ENCODE measurements at regions not wholly inside any gene's neighbourhood (a gene's known extent, or its start where the extent isn't known, plus 50 kb on each side); places are given as distances from the start of the nearest gene placed in this dataset.
A peak's percentile ranks its signal among the peaks of the same experiment; 100 is the strongest.
"Not testable (repeated sequence)": the region's sequence is repeated elsewhere in the genome, so short reads cannot be mapped to it uniquely, and the experiment has no call there.

DNA sequence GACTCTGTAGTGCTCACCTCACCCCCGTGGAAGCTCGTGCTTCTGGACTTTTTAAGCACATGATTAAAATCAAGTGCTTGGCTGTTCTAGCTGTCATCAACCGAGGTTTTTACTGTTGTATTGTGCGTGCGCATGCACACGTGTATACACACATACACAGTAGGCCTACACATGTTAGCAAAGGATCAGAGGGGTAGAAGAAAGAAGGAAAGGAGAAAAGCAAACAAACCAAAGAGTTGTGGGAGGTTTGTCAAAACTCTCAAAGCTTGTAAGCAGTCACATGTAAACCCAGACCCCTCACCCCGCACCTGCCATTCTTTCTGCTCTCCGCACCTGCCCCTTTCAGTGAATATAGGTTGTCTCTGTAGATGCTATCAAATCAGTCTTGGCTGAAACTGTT is 311.8 kb downstream of the HS3ST1 start:
- no peak for DNase-seq

DNA sequence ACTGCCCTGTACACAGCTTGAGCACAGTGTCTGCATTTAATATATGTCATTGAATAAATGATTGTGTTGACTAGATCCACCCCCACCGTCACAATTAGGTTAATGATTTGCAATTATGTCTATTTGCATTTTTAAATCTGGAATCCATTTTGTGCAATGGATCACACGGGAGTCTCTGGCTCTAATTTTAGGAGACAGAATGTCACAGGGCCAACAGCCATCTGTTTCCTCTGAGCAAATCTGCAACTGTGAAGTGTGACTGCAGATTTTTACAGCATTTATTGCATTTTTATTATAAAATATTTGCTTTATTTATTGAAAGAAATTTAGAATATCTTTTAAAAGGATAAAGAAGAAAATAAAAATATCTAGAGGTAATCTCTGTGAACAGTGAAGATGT is 316.8 kb downstream of the HS3ST1 start:
- DNase-seq = no peak

- DNase-seq = no peak
Observed at GRCh38 chr4:11111370-11111769, 317.3 kb downstream of the HS3ST1 start.

DNA sequence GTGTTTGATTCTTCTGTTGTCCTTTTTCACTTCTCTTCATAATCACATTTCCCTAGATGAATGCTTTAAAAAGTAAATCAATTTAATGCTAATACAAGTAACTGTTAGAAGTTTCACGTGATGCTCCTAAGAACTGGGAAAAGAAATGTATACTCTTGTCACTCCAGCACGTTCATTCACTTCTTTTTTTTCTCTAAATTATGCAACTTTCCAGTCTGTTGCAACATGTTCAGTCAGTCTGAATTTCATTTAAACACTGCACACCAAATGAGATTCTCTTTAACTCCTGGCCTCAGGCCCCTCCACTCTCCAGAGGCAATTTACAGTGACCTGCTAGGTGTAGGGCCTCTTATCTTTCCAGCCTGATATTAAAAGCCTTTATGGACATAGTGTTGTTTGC is 321.9 kb downstream of the HS3ST1 start:
- DNase-seq = no peak

DNA sequence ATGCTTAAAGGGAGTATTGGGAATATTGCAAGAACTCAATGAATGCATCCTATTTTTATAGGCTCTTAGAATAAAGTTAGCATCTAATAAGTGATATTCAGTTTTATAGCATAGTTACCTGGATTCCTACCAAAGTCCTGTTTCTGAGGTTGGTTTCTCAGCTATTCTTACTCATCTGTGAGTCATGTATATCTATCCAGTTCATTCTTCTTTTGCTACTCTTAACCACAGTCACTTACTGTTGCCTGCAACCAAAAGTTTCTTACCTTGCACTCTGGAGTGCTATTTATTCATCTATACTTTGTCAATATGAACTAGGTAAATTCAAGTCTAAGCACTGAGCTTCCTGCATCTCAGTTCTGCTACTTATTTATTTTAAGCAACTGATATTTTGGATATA is 322.5 kb downstream of the HS3ST1 start:
- DNase-seq = no peak

DNA sequence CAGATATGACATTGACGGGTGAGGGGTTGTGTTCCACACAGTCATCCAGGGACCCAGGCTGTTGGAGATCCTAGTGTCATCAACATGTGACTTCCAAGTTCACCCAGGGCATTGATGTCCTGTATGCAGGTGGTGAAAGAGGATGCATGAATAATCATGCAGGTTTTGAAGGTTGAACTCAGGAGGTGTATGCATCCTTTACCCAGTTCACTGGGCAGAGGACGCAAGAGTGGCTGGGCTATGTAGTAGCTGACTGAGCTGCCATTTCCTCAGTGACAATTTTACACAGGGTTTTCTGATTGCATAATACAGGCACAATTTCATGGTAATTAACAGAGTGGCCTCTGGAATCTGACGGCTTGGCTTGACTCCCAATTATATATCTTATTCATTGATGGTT is 323.0 kb downstream of the HS3ST1 start:
- no peak for DNase-seq

DNA sequence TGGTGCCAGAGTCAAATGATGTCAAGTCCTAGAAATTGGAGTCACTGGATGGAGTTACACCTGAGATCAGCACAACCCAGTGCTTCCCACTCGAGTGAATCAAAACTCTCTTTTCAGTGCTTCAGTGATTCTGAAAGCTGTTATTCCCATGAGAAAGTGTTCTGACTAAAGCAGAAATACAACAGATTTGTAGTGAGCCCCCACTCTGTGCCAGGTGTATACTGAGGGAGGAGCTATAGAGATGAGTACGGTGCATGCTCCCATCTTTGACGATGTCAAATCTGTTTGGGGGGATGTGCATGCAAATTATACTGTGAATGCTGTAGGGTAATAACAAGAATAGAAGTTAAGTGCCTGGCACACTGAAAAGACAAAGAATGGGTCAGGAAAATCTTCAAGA is 330.2 kb downstream of the HS3ST1 start:
- DNase-seq = no peak

DNA sequence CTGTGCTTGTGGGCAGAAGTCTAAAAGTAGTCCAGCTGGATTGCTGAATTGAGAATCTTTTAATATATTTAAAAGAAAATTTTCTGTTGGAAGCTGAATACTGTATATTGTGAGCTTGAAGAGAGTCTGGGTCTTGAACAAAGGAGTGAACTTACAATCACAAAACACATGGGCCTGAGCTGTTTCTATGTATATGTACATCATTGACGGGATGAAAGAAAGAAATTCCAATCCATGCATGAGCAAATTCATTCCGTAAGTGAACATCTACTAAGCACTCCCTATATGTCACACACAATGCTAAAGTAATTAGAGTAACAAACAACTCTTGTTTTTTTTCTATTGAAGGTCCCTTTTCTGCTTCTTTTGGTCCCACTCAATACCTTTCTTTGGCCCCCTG is 331.0 kb downstream of the HS3ST1 start:
- DNase-seq = no peak

DNA sequence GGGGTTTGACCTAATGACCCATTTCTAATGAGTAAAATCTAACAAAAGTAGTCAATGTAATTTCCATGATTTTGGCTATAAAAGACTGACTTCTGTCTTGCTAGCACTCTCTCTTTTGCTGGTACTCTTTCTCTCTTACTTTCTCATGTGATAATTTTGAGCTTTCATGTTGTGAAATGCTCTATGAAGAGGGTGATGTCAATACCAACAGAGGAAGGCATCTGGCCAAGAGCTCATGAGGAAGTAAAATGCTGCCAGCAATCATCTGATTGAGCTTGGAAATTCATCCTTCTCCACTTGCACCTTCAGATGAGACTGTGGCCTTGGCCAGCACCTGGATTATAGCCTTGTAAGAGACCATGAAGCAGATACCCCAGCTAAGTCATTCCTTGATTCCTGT is 347.7 kb downstream of the HS3ST1 start:
- DNase-seq = no peak

- DNase-seq = no peak
Observed at GRCh38 chr4:11079171-11079570, 349.5 kb downstream of the HS3ST1 start.

- no peak for DNase-seq
Observed at GRCh38 chr4:11074581-11075241, 354.0 kb downstream of the HS3ST1 start.

GRCh38 chr4:11073621-11074051 is 355.1 kb downstream of the HS3ST1 start:
- DNase-seq = peak; percentile 56

- DNase-seq = no peak
Observed at GRCh38 chr4:11072999-11073398, 355.7 kb downstream of the HS3ST1 start.

GRCh38 chr4:11072463-11072862 is 356.2 kb downstream of the HS3ST1 start:
- no peak for DNase-seq

DNA sequence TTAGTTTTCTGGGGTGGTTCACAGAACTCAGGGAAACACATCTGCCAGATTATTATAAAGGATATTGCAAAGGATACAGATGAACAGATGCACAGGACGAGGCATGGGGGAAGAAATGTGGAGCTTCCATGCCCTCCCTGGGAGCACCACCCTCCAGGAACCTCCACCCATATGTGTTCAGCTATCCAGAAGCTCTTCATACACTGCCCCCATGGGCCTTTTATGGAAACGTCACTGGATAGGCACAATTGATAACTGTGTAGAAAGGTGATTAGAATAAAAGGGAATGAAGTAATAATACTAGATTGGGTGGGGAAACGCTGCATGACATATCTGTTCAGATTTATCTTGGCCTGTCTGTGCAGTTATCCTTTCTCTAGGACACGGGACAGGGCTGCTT is 357.9 kb downstream of the HS3ST1 start:
- no peak for DNase-seq

GRCh38 chr4:11069581-11070211 is 359.0 kb downstream of the HS3ST1 start:
- DNase-seq = no peak

- no peak for DNase-seq
Observed at GRCh38 chr4:11069083-11069482, 359.6 kb downstream of the HS3ST1 start.

DNA sequence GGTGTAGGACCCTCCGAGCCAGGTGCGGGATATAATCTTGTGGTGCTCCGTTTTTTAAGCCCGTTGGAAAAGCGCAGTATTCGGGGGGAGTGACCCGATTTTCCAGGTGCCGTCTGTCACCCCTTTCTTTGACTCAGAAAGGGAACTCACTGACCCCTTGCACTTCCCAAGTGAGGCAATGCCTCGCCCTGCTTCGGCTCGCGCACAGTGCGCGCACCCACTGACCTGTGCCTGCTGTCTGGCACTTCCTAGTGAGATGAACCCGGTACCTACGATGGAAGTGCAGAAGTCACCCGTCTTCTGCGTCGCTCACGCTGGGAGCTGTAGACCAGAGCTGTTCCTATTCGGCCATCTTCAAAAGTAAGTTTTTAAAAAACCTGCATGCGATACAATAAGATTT is 362.1 kb downstream of the HS3ST1 start:
- peak; percentile 55 for DNase-seq

GRCh38 chr4:11060637-11061036 is 368.1 kb downstream of the HS3ST1 start:
- DNase-seq = not testable (repeated sequence)

DNA sequence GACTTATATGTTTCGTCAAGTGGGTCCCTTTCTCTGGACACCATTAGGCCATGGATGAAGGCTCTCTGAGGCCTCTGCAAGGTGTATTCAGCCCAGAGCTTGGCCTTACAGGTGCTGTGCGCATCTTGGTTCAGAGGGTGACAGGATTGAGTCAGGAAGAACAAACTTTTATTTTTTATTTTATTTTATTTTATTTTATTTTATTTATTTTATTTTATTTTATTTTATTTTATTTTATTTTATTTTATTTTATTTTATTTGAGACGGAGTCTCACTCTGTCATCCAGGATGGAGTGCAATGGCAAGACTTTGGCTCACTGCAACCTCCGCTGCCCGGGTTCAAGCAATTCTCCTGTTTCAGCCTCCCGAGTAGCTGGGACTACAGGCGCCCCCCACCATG is 370.4 kb upstream of the CLNK start:
- DNase-seq = not testable (repeated sequence)

DNA sequence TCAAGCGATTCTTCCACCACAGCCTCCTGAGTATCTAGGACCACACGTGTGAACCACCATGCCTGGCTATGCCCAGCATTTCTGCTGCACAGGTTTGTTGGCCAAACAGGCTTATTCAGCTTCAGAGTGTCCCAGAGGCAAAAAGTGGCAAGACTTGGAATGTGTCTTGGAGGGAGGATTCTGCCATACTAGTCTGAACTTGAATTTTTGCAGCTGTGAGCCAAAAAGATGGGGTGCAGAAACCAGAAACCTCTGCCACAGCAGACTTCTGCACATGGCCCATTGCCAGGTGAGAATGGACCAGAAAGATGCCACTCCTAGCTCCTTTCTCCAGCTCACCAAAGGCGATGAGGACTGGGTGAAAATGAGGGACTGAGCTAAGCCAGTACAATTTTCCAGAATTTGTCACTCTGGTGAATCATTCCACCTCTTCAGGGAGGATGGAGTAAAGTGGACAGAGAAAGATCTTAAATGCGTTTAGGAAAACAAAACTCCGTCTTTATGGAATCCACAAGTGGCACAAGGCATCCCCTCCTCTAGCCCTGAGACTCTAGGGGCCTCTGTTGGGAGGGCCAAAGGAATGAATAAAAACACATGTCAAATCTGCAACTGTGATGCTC is 369.1 kb upstream of the CLNK start:
- DNase-seq = no peak

DNA sequence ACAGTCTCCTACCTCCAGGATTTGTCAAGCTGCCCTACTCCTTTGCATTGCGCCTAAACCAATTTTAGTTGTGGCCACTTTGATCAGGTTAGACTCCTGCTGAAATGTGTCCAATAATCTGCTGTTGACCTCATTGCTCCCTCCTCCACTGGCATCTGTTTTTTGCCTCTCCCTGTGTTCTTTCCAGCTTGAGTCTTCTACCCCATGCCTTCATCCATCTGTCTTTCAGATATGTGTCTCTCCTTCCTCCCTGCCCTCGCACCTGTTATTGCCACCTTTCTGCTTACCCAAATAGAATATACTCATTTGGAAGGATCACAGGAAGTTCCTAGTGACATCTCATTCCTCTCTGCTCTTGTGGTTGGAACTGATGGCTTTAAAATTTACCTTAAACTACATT is 366.6 kb upstream of the CLNK start:
- no peak for DNase-seq

DNA sequence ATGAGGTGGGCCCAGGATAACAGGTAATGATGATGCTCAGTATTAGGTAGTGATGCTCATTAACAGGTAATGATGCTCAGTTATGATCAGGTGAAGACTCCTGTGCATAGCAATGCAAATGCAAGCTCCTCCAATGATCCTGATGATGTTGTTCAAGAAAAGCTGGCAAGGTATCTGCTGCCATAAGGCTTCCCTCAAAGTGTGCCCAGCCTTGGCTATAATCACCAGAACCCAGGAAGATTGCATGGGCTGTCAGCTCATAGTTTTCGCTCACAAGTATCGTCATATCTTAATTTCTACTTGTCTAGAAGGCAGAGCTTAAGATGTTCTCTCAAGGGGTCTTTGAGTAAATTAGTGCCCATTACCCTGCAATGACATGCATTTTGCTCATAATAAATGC is 366.2 kb upstream of the CLNK start:
- no peak for DNase-seq

- DNase-seq = no peak
Observed at GRCh38 chr4:11049001-11049400, 364.4 kb upstream of the CLNK start.

DNA sequence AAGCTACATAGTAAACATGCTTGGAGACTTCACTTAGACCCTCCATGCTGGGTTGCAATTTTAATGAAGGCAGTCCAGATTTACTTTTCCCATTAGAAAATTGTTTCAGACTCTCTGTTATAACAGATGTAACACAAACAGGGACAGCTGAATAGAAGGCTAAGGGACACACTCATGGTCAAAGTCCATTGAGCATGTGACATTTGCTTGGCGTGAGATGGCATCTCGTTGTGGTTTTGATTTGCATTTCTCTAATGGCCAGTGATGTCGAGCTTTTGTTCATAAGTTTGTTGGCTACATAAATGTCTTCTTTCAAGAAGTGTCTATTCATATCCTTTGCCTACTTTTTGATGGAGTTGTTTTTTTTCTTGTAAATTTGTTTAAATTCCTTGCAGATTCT is 358.2 kb upstream of the CLNK start:
- DNase-seq = no peak

Data from islet precursor cell (in vitro differentiated cells).